GM19372 (cell line): ENCODE measurements at regions not wholly inside any gene's neighbourhood (a gene's known extent, or its start where the extent isn't known, plus 50 kb on each side); places are given as distances from the start of the nearest gene placed in this dataset.

Source experiments
- ATAC-seq: cut with Tn5 transposase; IDR thresholded peaks from one replicate; pipeline ENCODE4 v1.9.1; 2021; ENCODE audit warnings: mild to moderate bottlenecking, low read depth, moderate library complexity; ENCODE audit not compliant: unreplicated experiment

DNA sequence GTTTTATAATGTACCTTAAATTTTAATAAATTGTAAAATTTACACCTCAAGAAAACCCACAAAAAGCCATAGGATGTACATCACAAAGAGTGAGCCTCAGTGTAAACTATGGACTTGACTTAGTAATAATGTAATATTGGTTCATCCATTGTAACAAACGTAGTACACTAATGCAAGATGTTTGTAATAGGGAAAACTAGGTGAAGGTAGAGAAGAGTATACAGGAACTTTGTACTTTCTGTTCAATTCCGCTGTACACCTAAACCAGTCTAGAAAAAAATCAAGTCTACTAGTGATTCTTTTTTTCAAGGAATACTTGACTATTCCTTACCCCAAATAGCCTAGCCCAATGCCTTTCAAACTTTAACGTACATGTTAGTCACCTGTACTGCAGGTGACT is 222.3 kb upstream of the FGGY start:
- no peak for ATAC-seq

DNA sequence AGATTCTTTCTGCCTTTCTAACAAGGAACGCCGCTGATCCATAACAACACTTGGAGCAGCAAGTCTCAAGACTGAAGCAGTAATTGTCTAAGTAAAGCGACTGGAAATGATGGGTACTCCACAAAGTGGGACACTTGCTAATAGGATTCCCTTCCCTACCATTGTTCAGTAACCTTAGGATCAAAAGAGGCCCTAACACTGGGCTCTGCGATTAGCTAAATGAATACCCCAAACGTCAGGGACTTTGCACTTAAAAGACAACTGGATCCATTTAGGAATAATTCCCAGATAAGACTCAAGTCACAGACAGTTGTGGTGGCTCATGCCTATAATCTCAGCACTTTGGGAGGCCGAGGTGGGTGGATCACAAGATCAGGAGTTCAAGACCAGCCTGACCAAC is 221.9 kb upstream of the FGGY start:
- no peak for ATAC-seq

DNA sequence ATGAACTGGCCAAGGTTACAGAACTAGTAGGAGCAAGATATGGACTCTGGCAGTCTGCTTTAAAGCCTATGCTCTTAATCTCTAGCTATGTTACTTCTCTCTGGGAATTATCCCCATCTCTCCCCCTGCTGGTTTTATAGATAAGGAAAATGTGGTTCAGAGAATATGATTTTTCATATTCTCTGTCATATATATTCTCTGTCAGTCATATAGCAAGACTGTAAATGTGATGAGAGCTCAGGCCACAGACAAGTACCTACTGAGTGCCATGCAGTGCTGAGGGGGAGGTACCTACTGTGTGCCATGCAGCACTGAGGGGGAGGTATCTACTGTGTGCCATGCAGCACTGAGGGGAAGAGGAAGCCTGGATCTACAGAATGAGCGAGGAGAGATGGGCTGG is 220.3 kb upstream of the FGGY start:
- ATAC-seq: no peak

DNA sequence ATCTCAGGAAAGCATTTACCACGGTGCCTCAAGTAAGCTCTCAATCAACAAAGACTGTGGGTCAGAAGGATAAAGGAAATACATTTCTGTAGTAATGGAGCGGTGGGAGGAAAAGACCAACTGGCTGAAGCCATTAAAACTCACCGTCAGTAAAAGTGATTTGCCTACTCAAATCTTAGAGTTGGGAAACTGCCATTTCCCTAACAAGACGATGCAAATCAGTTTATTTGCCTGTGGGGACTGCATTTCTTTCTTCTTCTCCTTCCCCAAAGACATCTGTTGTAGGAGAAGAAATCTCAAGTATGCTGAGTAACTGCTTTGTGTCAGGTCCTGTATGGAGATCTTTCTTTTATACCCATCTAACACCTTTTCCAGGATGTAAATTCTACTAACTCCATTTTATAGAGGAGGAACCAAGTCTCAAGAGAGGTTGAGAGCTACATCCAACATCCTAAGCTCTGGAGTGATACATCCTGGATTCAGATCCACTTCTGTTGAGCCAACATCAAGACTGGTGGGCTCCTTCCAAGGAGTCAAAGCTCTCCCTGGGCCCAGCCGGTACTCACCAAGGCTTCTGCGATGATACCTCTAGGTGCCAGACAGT is 219.3 kb upstream of the FGGY start:
- no peak for ATAC-seq

DNA sequence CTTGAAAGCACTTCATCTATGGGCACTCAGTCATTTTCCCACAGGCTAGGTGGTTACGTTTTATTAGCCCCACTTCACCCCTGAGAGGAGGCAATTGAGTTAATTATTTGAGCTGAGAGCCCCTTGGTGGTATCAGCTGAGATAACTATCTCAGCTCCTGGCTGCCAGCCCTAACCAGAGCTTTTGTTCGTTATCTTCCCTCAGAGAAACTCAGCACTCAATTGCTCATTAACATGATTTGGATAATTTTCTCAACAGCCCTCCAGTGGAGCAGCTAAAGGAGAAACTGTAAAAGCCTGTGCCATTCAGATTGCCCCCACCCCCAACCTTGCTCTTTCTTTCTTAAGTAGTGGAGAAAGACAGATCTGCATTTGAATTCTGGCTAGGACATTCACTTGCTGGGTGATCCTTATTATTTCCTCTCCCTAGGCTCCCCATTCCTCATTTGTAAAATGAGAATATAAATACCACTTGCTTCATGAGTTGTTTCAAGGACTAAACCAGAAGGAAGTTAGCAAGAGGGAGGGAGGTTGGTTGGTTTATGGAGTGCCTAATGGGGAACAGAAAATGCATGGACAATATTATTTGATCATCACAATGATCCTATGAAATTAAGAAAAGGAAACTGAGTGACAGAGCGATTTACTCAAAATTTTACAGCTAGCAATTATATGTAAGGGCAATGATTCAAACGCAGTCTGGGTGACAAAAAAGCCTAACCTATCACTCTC is 218.7 kb upstream of the FGGY start:
- ATAC-seq: no peak

DNA sequence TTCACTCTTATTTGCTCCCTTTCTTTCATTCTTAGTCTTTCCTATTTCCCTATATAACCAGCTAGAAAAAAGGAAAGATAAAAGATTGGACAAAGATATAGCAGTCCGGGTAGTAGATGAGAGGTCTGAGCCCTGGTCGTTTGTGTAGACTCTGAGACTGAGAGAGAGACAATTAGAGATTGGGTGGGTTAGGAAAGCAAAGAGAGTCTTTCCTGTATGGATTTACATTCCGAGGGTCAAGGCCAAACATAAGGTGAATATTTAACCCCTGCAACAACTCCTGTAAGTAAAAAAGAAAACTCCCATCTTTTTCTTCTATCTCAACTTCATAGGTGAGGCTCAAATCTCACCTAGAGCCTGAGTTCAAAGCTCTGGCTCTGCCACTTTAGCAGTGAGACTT is 218.0 kb upstream of the FGGY start:
- ATAC-seq: no peak

DNA sequence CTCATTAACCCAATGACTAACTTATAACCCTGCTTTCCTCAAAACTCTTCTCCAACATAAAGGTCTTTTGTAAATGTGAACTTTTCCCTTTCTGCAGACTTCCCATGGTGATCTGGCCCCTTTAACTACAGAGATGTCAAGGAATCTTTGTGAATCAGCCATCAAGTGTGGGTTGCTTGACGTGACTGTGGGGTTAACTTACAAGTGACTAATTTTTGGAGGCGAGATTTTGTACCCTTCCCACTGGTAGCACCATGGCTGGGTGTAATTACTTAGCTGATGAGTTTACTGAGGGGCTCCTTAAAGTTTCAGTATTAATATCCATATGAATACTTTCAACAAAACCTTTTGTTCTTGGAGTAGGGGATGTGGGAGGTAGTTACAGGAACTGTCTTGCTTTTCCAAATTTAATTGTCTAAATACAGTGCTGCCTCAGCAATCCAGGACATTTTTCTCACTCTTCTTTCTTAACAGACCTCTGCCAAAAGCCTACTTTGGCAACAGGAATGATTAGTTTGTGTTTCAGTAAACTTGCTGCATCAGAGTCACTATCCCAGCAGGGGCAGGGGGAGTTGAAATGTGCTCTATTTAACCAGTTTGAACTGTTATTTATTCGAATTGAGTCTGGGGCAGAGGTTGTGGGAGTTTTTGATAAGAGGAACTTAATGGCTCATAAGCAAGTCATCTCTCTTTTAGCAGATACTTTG is 217.3 kb upstream of the FGGY start:
- no peak for ATAC-seq

DNA sequence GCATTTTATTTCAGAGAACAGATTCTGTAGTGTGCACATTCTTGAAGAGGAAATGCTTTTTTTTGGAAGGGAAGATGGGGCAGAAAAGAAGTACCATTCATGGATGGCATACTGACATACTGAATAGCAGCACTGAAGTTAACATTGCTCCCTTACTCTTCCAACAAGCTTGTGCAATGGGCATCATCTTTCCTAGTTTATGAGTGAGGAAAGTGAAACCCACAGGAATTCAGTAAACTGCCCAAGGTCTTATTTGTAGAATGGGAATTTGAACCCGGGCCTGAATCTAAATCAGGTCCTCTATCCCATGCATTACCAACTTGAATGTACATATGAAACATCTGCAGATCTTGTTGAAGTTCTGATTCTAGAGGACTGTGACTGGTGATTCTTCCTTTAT is 215.7 kb upstream of the FGGY start:
- ATAC-seq: no peak

DNA sequence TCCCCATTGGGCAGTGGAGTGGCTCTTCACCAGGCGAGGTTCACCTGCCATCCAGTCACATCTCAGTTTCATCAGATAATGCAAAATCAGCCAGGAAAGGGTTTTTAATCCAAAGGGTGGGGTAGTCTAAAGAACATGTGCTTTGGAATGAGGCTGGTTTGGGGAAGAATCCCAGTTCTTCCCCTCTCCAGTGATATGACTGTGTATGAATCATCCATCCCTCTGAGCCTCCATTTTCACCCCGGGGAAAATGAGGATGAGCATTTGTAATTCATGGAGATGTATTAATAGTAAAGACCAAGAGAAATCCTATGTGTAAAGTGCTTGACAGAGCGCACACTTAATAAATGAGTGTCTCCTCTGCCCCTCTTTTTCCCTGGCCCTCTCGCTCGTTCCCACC is 215.1 kb upstream of the FGGY start:
- no peak for ATAC-seq

DNA sequence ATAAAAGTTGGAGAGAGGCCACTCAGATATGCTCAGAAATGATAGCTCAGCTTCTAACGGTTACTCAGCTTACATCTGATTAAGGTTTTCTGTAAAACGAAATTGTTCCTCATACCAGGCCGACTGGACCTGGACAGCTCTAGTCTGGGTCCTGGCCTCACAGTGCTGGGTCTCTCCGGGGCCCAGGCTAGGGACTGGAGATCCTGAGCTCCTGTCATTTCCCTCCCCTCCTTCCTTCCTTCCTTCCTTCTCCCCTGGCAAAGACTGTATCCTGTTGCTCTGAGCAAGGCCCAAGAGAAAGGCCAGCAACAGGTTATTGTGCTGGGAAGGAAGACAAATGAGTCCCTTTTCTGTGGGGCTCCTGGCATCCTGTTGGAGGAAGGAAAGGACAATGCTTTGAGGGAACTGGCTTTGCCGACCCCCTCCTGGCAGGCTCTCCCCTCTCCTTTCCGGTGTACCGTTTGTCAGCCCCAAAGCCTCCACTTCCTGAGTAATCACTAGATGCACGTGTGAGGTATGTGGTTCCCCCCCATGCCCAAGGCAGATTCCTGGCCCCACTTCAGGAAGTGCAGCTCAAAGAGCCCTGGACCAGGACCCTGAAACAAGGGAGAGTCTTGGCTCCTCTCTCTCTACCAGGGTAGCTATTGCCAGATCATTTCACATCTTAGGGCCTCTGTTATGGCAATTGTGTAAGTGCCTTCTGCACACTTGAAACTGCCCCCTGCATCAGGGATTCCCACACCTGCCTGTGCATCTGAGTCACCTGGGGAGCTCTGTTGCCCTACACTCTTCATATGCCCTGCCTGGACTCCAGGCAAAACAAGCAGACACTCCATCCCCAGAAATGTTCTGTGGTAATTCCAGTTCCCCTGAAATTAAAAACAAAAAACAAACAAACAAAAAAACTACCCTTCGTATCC is 212.7 kb upstream of the FGGY start:
- no peak for ATAC-seq

DNA sequence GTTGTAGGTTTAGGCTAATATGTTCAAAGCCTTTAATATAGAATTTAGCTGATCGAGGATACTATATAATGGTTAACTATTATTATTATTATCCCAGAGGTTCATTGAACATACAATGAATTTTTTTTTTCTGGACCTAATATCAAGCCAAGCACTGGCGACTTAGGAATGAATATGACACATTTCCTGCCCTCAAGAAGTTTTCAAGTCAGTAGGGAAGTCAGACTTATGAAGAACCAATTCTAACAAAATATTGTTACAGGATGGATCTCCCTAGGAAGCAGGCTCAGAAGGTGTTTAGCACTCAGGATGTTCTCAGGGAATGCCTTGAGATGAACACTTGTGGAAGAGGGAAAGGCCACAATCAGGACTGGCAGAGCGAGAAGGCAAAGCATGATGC is 211.8 kb upstream of the FGGY start:
- ATAC-seq: no peak

DNA sequence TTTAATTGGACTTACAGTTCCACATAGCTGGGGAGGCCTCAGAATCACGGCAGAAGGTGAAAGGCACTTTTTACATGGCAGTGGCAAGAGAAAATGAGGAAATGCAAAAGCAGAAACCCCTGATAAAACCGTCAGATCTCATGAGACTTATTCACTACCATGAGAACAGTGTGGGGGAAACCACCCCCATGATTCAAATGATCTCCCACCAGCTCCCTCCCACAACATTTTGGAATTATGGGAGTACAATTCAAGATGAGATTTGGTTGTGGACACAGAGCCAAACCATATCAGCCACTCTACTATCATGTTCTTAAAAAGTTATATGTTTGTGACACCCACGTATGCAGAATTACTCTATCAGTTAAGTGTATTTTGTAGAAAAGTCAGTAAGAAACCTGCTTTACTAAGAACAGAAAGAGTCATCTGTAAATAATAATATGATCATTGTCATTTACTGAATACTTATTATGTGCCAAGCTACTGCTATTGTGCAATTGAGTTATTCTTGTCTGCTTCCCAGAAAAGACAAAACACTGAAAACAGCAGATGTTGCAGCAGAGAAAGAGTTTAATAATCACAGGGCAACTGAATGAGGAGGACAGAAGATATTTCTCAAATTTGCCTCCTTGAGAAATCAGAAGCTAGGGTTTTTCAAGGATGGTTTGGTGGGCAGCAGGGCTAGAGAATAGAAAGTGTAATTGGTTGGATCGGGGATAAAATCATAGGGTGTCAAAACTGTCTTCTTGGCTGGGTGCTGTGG is 207.7 kb upstream of the FGGY start:
- ATAC-seq: no peak

DNA sequence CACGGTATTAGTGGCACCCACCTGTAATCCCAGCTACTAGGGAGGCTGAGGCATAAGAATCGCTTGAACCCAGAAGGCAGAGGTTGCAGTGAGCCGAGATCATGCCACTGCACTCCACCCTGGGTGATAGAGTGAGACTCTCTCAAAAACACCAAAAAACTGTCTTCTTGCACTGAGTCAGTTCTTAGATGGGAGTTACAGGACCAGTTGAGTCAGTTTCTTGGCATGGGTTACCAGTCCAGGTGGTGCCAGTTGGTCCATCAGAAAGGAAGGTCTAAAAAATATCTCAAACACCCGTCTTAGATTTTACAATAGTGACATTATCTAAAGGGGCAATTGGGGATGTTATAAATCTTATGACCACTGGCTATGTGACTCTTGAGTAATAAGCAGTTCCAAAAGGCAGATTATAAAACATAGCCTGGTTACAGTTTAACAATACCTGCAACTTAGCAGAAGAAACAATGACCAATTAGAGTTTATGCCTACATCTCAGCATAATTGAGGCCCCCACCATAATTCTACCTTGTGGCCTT is 206.9 kb upstream of the FGGY start:
- ATAC-seq: no peak

DNA sequence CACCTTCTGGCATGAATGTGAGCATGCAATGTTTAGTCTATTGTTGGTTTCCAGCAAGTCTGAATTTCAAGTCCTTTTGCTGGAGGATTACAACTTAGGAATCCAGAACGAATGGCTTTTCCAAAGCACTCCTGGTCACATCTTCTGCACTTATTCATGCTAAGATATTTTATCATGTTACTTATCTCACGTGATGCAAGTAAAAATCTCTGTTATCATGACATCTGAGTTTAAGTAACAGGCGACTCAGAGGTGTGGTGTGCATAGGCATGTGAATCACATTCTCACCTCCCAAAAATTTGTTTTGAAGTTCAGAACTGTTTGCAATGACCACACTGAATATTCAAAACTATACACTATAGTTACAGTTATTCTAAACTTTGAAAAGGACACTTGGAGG is 204.8 kb upstream of the FGGY start:
- no peak for ATAC-seq

DNA sequence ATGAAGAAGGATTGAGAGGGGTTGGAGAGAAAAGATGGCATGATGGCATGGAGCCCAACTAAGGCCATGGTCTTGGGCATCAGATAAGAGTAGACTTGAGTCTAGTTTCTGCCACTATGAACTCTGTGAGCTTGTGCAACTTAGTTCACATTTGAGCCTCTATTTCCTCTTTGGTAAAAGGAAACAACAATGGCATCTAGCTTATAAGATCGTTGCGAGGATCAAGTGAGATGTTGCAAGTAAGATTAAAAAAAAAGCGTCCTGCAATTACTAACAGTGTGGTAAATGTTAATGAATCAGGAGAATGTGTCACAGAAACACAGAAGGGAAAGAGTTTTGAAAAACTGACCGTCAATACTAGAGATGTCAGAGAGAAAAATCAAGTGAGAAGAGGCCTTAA is 202.9 kb upstream of the FGGY start:
- ATAC-seq: no peak

DNA sequence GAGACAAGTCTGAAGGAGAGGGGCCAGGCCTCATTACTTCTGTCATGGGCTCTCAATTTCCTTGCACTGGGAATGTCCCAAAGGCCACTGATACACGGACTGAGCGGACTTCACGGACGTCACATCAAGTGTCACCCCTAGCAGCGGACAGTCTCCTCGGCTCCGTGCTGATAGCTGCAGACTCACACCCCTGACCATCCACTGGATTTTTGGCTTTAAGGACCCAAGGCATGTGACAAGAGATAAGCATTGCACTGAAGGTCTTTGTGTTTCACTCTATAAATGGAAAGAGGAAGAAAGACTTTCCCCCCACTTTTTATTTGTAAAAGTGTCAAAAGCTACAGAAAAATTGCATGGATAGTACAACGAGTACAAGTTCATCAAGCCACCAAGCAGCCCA is 200.4 kb upstream of the FGGY start:
- no peak for ATAC-seq

DNA sequence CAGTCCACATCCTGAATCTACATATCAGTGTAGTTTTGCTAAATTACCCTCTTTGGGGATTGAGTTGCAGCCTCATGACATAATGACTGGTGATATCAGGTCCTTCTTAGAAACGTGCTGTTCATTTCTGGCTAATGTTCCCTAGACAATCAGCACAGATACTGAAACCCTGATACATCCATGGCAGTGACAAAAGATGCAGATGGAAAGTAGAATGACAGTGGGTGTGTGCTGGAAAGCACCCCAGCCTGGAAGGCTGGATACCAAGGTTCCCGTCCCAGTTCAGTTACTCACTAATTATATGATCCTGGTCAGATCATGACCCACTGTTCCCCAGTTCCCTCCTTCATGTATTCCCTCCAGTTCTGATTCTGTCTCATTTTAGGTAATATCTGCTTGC is 198.2 kb upstream of the FGGY start:
- ATAC-seq: no peak

DNA sequence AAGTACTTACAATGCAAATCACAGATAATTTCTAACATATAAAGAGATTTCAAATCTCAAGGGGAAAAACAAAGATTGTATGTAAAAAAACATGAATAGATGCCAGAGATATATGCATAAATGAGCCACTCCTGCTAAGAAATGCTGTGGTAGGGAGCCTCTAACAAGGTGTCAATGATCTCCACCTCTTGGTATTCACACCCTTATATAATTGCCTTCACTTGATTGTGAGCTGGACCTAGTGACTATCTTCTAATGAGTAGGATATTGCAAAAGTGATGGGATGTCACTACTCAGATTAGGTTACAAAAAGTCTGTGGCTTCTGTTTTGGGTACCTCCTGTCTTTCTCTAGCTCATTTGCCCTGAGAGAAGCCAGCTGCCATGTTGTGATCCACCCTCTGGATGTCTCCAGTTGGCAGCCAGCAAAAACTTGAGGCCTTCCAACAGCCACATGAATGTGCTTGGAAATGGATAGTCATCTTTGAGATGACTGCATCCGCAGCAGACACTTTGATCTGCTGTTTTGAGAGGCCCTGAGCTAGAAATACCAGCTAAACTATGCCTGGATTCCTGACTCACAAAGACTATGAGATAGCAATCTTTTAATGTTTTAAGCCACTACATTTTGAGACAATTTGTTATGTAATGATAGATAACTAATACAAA is 196.1 kb upstream of the FGGY start:
- no peak for ATAC-seq

DNA sequence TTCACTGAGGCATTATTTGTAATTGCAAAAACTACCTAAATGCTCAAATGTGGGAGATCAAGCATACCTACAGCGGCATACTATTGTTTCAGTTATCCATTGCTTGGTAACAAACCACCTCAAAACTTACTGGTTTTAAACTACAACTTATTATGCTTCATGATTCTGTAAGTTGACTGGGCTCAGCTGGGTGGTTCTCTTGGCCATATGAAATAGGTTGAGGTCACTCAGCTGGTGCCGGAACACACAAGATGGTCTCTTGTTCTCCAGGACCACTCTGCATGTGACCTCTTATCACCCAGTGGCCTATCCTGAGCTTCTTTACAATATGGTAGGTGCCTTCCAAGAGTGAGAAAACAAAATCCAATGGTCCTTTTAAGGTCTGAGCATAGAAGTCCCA is 195.4 kb upstream of the FGGY start:
- ATAC-seq: no peak
